GM21526 (cell line): ENCODE measurements at regions not wholly inside any gene's neighbourhood (a gene's known extent, or its start where the extent isn't known, plus 50 kb on each side); places are given as distances from the start of the nearest gene placed in this dataset.

Experiments used
- ATAC-seq: cut with Tn5 transposase; IDR thresholded peaks from one replicate; pipeline ENCODE4 v1.9.1; 2021; ENCODE audit warnings: moderate library complexity; ENCODE audit not compliant: unreplicated experiment, low FRiP score

GRCh38 chr2:156647377-156648010 lies 211.3 kb downstream of the GPD2 start:
- no peak for ATAC-seq

DNA sequence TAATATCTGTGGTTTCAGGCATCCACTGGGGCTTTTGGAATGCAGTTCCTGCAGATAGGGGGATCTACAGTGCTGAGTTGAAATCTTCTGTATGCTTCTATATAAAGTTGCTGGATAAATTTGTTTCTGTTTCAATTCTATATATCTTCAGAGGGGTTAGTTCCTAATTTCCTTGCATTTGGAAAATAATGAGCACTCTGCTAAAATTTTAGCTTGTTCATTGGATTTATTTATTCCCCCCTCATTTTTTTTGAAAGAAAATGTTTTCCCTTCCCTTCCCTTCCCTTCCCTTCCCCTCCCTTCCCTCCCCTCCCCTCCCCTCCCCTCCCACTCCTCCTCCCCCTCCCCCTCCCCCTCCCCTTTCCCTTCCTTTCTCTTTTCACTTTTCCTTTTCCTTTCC lies 212.3 kb downstream of the GPD2 start:
- no peak for ATAC-seq

GRCh38 chr2:156649596-156649995 lies 213.4 kb downstream of the GPD2 start:
- no peak for ATAC-seq

- no peak for ATAC-seq
Measured at GRCh38 chr2:156652691-156653090, 216.5 kb downstream of the GPD2 start.

GRCh38 chr2:156653675-156654074 lies 217.5 kb downstream of the GPD2 start:
- no peak for ATAC-seq

GRCh38 chr2:156657809-156658208 lies 221.6 kb downstream of the GPD2 start:
- ATAC-seq = no peak

DNA sequence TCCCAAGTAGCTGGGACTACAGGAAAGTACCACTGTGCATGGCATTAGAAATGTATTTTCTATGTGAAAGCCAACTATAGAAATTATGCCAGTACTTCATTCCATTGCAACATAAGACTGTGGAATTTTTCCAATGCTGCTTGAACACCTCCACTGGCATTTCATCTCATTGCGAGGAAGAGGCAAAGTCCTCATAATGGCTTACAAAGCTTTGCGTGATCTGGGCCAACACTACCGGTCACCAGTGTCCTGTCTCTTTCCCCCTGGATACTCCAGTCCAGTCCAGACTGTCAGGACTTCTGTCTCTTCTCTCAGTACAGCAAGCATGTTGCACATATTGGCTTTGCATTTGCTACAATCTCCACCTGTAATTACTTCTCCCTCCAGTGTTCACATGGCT lies 223.5 kb downstream of the GPD2 start:
- ATAC-seq = no peak

DNA sequence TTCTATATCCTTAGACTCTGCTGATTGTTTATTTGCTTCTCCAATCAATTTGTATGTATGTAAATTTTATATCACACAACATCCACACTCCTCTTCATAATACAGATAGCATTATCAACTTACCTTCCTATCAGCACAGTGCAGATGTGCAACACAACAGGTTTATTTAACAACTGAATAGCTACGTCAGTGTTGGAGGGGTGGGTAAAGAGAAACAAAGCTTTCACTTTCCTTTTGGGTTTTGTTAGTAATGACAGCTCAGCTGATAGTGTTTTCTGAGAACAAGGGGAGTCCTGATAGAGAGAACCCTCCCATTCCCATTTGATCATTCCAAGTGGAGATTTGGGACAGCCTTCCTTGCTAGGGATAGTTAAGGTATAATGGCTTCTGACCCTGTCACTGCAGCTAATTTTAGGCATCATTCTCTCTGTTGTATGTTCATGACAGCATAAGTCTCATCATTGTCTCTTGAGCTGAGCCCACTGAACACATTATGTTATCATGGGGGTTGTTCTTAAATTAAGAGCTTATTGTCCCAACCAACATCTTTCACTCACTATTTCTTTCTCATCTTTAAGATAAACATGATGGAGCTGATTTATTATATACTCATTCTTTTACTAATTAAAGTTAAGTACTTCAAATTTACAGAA lies 227.7 kb downstream of the GPD2 start:
- peak; percentile 90 for ATAC-seq

GRCh38 chr2:156666130-156666785 lies 230.1 kb downstream of the GPD2 start:
- no peak for ATAC-seq

DNA sequence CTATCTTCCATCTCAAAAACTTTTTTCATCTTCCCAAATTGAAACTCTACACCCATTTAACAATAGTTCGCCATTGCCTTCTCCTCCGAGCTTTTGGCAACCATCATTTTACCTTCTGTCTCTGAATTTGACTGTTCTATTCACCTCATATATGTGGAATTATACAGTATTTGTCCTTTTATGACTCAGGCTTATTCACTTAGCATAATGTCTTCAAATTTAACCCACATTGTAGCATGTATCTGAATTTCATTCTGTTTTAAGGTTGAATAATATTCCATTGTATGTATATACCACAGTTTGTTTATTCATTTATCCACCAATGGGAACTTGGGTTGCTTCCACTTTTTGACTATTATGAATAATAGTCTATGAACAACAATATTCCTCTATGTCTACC lies 233.9 kb downstream of the GPD2 start:
- ATAC-seq = no peak

- ATAC-seq = no peak
Measured at GRCh38 chr2:156671706-156672361, 235.7 kb downstream of the GPD2 start.

DNA sequence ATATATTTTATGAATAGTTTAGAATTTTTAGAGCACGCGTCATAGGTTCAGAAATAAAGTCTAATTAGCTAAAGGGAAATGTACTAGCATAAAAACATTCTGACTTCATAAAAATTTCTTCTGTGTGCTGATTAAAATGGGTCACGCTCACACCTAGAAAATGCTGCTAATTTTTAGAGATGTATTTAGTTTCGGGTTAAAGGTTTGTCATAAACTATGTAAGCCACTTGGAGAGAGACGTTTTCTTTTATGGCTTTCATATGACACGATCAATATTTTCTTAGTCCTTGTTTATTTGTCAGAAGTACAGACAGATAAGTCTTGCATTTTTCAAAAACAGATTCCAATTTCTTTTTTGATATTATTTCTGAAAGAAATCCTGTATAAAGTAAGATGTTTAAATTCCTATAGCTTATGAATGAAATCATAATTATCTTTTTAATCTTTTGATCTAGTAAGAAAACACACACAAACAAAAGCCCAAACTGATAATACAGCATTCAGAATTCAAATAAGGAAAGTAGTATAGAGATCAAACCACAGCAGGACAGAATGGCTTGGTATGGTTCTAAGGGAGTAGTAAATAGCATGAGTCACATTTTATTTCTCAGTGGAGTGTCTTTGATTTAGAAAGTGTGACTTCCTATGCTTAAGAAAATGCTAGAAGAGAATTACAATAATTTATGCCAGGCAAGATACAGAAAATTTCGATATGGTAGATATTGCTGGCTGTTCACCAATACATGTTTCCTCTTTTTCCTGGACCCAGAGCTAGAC lies 236.6 kb downstream of the GPD2 start:
- ATAC-seq = no peak

GRCh38 chr2:156673333-156673615 lies 237.1 kb downstream of the GPD2 start:
- ATAC-seq = no peak

DNA sequence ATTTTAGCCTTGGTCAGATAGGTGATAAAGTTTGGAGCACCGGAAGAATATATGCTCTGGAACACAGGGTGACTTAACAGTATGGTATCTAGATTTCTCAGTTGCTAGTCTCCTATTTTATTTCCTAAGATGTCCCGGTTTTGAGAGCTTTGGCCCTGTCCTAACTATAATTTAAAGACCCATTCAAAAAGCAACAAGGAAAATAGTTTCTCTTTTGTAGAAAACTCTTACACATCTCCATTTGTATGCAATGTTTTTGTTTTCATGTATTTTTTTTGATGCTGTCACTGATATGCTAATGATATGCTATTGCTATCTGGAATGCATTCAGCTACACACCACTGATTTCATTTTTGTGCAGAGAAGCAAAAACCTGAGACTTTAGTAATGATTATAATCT lies 237.8 kb downstream of the GPD2 start:
- no peak for ATAC-seq

DNA sequence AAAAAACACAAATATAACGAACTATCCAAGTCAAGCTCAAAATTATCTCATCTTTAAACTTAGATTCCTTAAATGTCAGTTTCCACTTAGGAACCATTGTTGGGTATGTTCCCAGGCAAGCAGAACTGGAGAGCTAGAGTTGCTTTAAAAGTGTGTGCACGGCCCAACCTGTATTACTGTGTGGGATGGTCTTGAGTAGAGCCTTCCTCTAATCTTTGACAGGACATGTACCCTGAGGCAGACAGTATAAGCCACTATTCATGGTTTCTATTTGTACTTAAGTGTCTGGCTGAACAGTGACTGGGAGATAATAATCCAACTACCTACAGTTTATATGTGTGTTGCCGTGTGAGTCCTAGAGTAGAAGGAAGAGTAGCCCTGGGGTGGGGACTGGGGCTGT lies 239.7 kb downstream of the GPD2 start:
- no peak for ATAC-seq

- ATAC-seq = no peak
Measured at GRCh38 chr2:156679820-156680219, 243.6 kb downstream of the GPD2 start.

DNA sequence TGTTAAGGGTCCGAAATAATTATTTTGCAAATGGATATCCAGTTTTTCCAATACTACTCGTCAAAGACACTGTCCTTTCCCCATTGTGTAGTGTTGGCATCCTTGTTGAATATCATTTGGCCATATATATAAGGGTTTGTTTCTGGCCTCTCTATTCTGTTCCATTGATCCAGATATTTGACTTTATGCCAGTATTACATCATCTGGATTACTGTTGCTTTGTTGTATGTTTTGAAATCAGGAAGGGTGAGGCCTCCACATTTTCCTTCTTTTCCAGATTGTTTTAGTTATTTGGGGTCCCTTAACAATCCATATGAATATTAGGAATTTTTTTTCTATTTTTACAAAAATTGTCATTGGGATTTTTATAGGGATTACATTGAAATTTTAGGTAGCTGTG lies 244.1 kb downstream of the GPD2 start:
- no peak for ATAC-seq

- no peak for ATAC-seq
Measured at GRCh38 chr2:156687126-156687525, 250.9 kb downstream of the GPD2 start.

- no peak for ATAC-seq
Measured at GRCh38 chr2:156687715-156688114, 251.5 kb downstream of the GPD2 start.

GRCh38 chr2:156689939-156690338 lies 253.8 kb downstream of the GPD2 start:
- ATAC-seq = no peak

- ATAC-seq = no peak
Measured at GRCh38 chr2:156691014-156691413, 254.8 kb downstream of the GPD2 start.
